Left ventricle myocardium inferior (tissue), 1 donor: ENCODE measurements at regions not wholly inside any gene's neighbourhood (a gene's known extent, or its start where the extent isn't known, plus 50 kb on each side); places are given as distances from the start of the nearest gene placed in this dataset.

Experiments
- DNase-seq: peaks from one replicate; pipeline ENCODE4 v3.0.0-alpha.2; 2020
- H3K27ac ChIP-seq: fragments of 200-600 bp; replicated peaks from 2 replicates; pipeline ENCODE4 v1.8.0; 2021
- H3K27me3 ChIP-seq: fragments of 200-600 bp; 2 replicates; pipeline ENCODE4 v1.8.0; 2021; ENCODE audit warnings: low read depth
- H3K36me3 ChIP-seq: fragments of 200-600 bp; 2 replicates; pipeline ENCODE4 v1.8.0; 2021
- H3K4me1 ChIP-seq: fragments of 200-600 bp; 2 replicates; pipeline ENCODE4 v1.8.0; 2021
- H3K4me3 ChIP-seq: fragments of 200-600 bp; 2 replicates; pipeline ENCODE4 v1.8.0; 2021; ENCODE audit warnings: mild to moderate bottlenecking, moderate library complexity
- H3K9me3 ChIP-seq: fragments of 200-600 bp; replicated peaks from 2 replicates; pipeline ENCODE4 v1.8.0; 2021
- CTCF ChIP-seq: fragments of 200-600 bp; IDR thresholded peaks from 2 replicates; pipeline ENCODE4 v1.8.0; 2021; ENCODE audit warnings: antibody characterized with exemption, mild to moderate bottlenecking, borderline replicate concordance
- intact Hi-C: fragments of 100-400 bp; cut with micrococcal nuclease; formaldehyde crosslinking; loops from one replicate; pipeline ENCODE4 v1.11.0; 2022
- donor health status: DM: no; HTN: yes; CAD: no; lungs with severe emphysema.

GRCh38 chr1:198907423-198907746 lies 268.5 kb downstream of the PTPRC start:
- no peak overlapping the region for H3K4me3 ChIP-seq
- H3K9me3 ChIP-seq = no peaks in the 10 kb centered on the region
- H3K36me3 ChIP-seq = no peaks in the 10 kb centered on the region
- peak overlapping the region; percentile 60 for H3K27ac ChIP-seq
- H3K27me3 ChIP-seq = no peaks in the 10 kb centered on the region
- TF ChIP-seq CTCF = peak; percentile 53
- DNase-seq = no peak
- peaks cover 50% of the 10 kb centered on the region for H3K4me1 ChIP-seq
- intact Hi-C loops = no loop called here

- H3K4me1 ChIP-seq = peaks cover 45% of the 10 kb centered on the region
- TF ChIP-seq CTCF = no peak
- intact Hi-C loops = no loop called here
- no peak for DNase-seq
- H3K9me3 ChIP-seq = no peaks in the 10 kb centered on the region
- H3K27ac ChIP-seq = no peak overlapping the region
- H3K27me3 ChIP-seq = no peaks in the 10 kb centered on the region
- no peaks in the 10 kb centered on the region for H3K36me3 ChIP-seq
- no peak overlapping the region for H3K4me3 ChIP-seq
These were observed 270.2 kb downstream of the PTPRC start for GRCh38 chr1:198908995-198909394.

GRCh38 chr1:198909973-198910372 lies 271.1 kb downstream of the PTPRC start:
- Histone ChIP-seq H3K27ac (peak overlapping the region; percentile 16), H3K4me1 (peaks cover 47% of the 10 kb centered on the region), H3K4me3 (no peak overlapping the region), H3K27me3 (no peaks in the 10 kb centered on the region), H3K9me3 (no peaks in the 10 kb centered on the region), H3K36me3 (no peaks in the 10 kb centered on the region)
- TF ChIP-seq CTCF = no peak
- intact Hi-C loops = no loop called here
- DNase-seq = no peak

- no peaks in the 10 kb centered on the region for H3K27me3 ChIP-seq
- intact Hi-C loops = no loop called here
- H3K9me3 ChIP-seq = no peaks in the 10 kb centered on the region
- H3K4me1 ChIP-seq = peaks cover 47% of the 10 kb centered on the region
- no peak for TF ChIP-seq CTCF
- H3K36me3 ChIP-seq = no peaks in the 10 kb centered on the region
- no peak overlapping the region for H3K27ac ChIP-seq
- DNase-seq = no peak
- no peak overlapping the region for H3K4me3 ChIP-seq
These were observed 272.0 kb downstream of the PTPRC start for GRCh38 chr1:198910816-198911215.

DNA sequence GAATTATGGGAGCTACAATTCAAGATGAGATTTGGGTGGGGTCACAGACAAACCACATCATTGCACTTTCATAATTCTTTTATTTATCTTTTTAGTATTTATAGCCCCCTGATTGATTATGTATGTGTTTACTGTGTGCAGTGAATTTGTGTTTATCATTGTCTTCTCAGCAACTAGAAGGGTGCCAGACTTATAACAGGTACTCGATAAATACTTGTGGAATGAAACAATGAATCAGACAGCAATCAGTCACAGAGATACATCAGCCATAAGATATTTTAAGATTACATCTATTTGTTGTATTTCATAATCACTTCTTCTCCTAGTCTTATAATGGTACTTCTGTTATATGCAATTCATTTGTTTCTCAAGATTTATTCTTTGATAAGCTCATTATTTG lies 273.2 kb downstream of the PTPRC start:
- intact Hi-C loops = no loop called here

More for the DNA sequence above, 273.2 kb downstream of the PTPRC start:
- no peak for TF ChIP-seq CTCF
- Histone ChIP-seq H3K36me3 (no peaks in the 10 kb centered on the region), H3K27me3 (no peaks in the 10 kb centered on the region), H3K9me3 (no peaks in the 10 kb centered on the region), H3K4me1 (peaks cover 48% of the 10 kb centered on the region), H3K4me3 (no peak overlapping the region), H3K27ac (no peak overlapping the region)
- no peak for DNase-seq
